Upper lobe of left lung (tissue), 6 donors: ENCODE measurements at regions not wholly inside any gene's neighbourhood (a gene's known extent, or its start where the extent isn't known, plus 50 kb on each side); places are given as distances from the start of the nearest gene placed in this dataset.

Source experiments
- ATAC-seq, 2 donors: fragments of 200-7000 bp; cut with Tn5 transposase; one replicate each; pipeline ENCODE4 v1.9.1; 2022; ENCODE audit warnings: mild to moderate bottlenecking in 2 of 2, moderate library complexity in 2 of 2; ENCODE audit not compliant: low FRiP score in 2 of 2
- DNase-seq, 2 donors: peaks; one replicate each; pipeline ENCODE4 v3.0.0-alpha.2; 2019 to 2020
- H3K27ac ChIP-seq, 4 donors: fragments of 200-600 bp; sonication (generic); one replicate each; pipeline ENCODE4 v1.5.1; 2016 to 2019
- H3K27me3 ChIP-seq, 4 donors: fragments of 200-600 bp; sonication (generic); one replicate each; pipeline ENCODE4 v1.5.1; 2017 to 2019
- H3K36me3 ChIP-seq, 4 donors: fragments of 200-600 bp; sonication (generic); one replicate each; pipeline ENCODE4 v1.5.1; 2016 to 2019
- H3K4me1 ChIP-seq, 4 donors: fragments of 200-600 bp; sonication (generic); one replicate each; pipeline ENCODE4 v1.5.1; 2018 to 2019
- H3K4me3 ChIP-seq, 4 donors: fragments of 200-600 bp; sonication (generic); one replicate each; pipeline ENCODE4 v1.5.1; 2017 to 2019; ENCODE audit warnings: mild to moderate bottlenecking in 2 of 4, moderate library complexity in 1 of 4
- H3K9me3 ChIP-seq, 4 donors: fragments of 200-600 bp; sonication (generic); one replicate each; pipeline ENCODE4 v1.5.1; 2018 to 2019
- EP300 ChIP-seq, 4 donors: sonication (generic); formaldehyde crosslinking; IDR thresholded peaks; one replicate each; pipeline ENCODE4 v1.5.1; 2017; ENCODE audit warnings: antibody characterized with exemption in 4 of 4, control low read depth in 2 of 4
- POLR2A ChIP-seq, 4 donors: fragments of 450-650 bp; IDR thresholded peaks; one replicate each; pipeline ENCODE4 v1.5.1; 2016 to 2017; ENCODE audit warnings: antibody characterized with exemption in 4 of 4, mild to moderate bottlenecking in 2 of 4
- POLR2AphosphoS5 ChIP-seq, 2 donors: sonication (generic); formaldehyde crosslinking; IDR thresholded peaks; one replicate each; pipeline ENCODE4 v1.5.1; 2017; ENCODE audit warnings: antibody characterized with exemption in 2 of 2
- WGBS, 2 donors: methylation state at CpG; one replicate each; pipeline ENCODE4 v1.1.5; 2017 to 2018; 5-methylcytosine and 5-hydroxymethylcytosine counted together
- TF ChIP-seq, protein P1 (sequence below), 6 experiments: fragments of 450-650 bp in 4 of 6; fragments of 200-600 bp in 2 of 6; sonication (generic) in 2 of 6; IDR thresholded peaks; one replicate each; pipeline ENCODE4 v1.5.1; 2016 to 2019; ENCODE audit warnings: antibody characterized with exemption in 6 of 6
- donor health status: DM: no; HTN: no; CAD: no; lungs with moderate emphysema.
- donor health status: DM: no; HTN: yes; CAD: no; lungs with severe emphysema.

DNA sequence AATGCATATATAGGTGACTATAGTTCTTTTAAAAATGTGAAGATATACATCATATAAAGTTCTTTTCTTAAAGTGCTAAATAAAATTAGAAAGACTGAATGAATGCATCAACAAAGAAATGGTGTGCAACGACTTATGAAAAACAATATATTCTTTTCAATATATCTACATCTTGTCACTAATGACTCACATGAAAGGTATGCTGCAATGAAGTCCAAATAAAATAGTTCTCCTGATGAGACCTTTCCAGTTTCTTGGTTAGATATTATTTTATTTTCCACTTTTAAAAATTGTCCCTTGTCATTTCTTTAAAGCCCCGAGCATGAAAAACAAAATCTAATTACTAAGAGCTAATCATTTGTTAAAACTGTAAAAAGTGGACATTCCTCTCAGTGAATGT lies 462.1 kb downstream of the PCDH11X start:
- no peak overlapping the region for H3K4me3 ChIP-seq
- WGBS, 2 donors: 68 to 78% methylated on average over 2 of the region's 2 CpGs
- H3K27me3 ChIP-seq: no peaks in the 10 kb centered on the region
- no peaks in the 10 kb centered on the region for H3K36me3 ChIP-seq
- no peak for DNase-seq
- H3K27ac ChIP-seq: no peak overlapping the region
- no peak for TF ChIP-seq EP300 (IDR thresholded peaks at IDR 0.05)
- no peak for TF ChIP-seq POLR2AphosphoS5 (IDR thresholded peaks at IDR 0.05)
- TF ChIP-seq, protein P1, sequence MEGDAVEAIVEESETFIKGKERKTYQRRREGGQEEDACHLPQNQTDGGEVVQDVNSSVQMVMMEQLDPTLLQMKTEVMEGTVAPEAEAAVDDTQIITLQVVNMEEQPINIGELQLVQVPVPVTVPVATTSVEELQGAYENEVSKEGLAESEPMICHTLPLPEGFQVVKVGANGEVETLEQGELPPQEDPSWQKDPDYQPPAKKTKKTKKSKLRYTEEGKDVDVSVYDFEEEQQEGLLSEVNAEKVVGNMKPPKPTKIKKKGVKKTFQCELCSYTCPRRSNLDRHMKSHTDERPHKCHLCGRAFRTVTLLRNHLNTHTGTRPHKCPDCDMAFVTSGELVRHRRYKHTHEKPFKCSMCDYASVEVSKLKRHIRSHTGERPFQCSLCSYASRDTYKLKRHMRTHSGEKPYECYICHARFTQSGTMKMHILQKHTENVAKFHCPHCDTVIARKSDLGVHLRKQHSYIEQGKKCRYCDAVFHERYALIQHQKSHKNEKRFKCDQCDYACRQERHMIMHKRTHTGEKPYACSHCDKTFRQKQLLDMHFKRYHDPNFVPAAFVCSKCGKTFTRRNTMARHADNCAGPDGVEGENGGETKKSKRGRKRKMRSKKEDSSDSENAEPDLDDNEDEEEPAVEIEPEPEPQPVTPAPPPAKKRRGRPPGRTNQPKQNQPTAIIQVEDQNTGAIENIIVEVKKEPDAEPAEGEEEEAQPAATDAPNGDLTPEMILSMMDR (IDR thresholded peaks at IDR 0.05): no peak
- TF ChIP-seq POLR2A (IDR thresholded peaks at IDR 0.05): no peak
- H3K9me3 ChIP-seq: no peaks in the 10 kb centered on the region
- ATAC-seq: no peak
- no peaks in the 10 kb centered on the region for H3K4me1 ChIP-seq

DNA sequence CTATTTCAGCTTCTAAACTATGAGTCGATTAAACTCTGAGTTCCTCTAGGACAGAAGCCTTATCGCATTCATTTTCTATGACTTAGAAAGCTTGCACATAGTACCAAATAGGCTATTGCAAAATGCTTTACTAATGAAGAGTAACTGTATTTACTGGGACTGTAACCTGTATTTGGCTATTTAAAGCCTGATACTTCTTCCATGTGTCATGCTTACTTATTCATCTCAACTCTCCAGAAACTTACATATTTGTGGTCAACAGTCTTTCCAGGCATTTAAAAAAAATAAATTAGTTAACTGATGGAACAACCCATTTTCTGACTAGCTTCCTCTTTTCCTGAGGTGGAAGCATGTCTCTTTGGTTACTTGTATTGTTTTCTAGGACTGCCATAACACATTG lies 467.9 kb downstream of the PCDH11X start:
- WGBS, 2 donors: 79 to 97% methylated on average over 2 of the region's 2 CpGs

GRCh38 chrX:92249125-92249524 lies 469.9 kb downstream of the PCDH11X start:
- no peaks in the 10 kb centered on the region for H3K36me3 ChIP-seq
- H3K27me3 ChIP-seq: no peaks in the 10 kb centered on the region
- no peak for TF ChIP-seq POLR2A (IDR thresholded peaks at IDR 0.05)
- TF ChIP-seq EP300 (IDR thresholded peaks at IDR 0.05): no peak
- TF ChIP-seq, protein P1 (IDR thresholded peaks at IDR 0.05): no peak
- TF ChIP-seq POLR2AphosphoS5 (IDR thresholded peaks at IDR 0.05): no peak
- no peaks in the 10 kb centered on the region for H3K4me1 ChIP-seq
- DNase-seq (no peak), ATAC-seq (no peak)
- H3K4me3 ChIP-seq: no peak overlapping the region
- H3K9me3 ChIP-seq: no peaks in the 10 kb centered on the region
- H3K27ac ChIP-seq: no peak overlapping the region
- 74 to 77% methylated on average over 2 of the region's 2 CpGs for WGBS, 2 donors

More for the DNA sequence above, 467.9 kb downstream of the PCDH11X start:
- no peak overlapping the region for H3K4me3 ChIP-seq
- no peaks in the 10 kb centered on the region for H3K27me3 ChIP-seq
- no peaks in the 10 kb centered on the region for H3K9me3 ChIP-seq
- no peak for DNase-seq
- TF ChIP-seq POLR2A (IDR thresholded peaks at IDR 0.05) (no peak), POLR2AphosphoS5 (IDR thresholded peaks at IDR 0.05) (no peak), EP300 (IDR thresholded peaks at IDR 0.05) (no peak)
- TF ChIP-seq, protein P1 (IDR thresholded peaks at IDR 0.05): no peak
- ATAC-seq: no peak
- H3K27ac ChIP-seq: no peak overlapping the region
- no peaks in the 10 kb centered on the region for H3K36me3 ChIP-seq
- no peaks in the 10 kb centered on the region for H3K4me1 ChIP-seq

- TF ChIP-seq POLR2AphosphoS5 (IDR thresholded peaks at IDR 0.05): no peak
- no peak for TF ChIP-seq EP300 (IDR thresholded peaks at IDR 0.05)
- TF ChIP-seq POLR2A (IDR thresholded peaks at IDR 0.05): no peak
- TF ChIP-seq, protein P1 (IDR thresholded peaks at IDR 0.05): no peak
- Histone ChIP-seq H3K9me3 (peaks cover 0 to 21% (median 0%) of the 10 kb centered on the region in 4 donors), H3K4me3 (no peak overlapping the region), H3K4me1 (no peaks in the 10 kb centered on the region), H3K27me3 (no peaks in the 10 kb centered on the region), H3K27ac (no peak overlapping the region), H3K36me3 (no peaks in the 10 kb centered on the region)
- DNase-seq: no peak
- WGBS, 2 donors: 72 to 78% methylated on average over 7 of the region's 7 CpGs
- no peak for ATAC-seq
Observed at GRCh38 chrX:92260102-92260501, 480.9 kb downstream of the PCDH11X start.
